Thyroid gland (tissue), 4 donors: ENCODE measurements at regions not wholly inside any gene's neighbourhood (a gene's known extent, or its start where the extent isn't known, plus 50 kb on each side); places are given as distances from the start of the nearest gene placed in this dataset.

Source experiments
- DNase-seq, 2 donors: peaks; one replicate each; pipeline ENCODE4 v3.0.0-alpha.2; 2019
- H3K27ac ChIP-seq, 3 donors: fragments of 200-600 bp; sonication (generic); 1 replicate in 2 of 3; 2 replicates in 1 of 3; pipeline ENCODE4 v1.5.1; 2016 to 2019; ENCODE audit warnings: mild to moderate bottlenecking in 1 of 3, moderate library complexity in 1 of 3
- H3K27me3 ChIP-seq: fragments of 200-600 bp; sonication (generic); one replicate; pipeline ENCODE4 v1.5.1; 2019
- H3K36me3 ChIP-seq, 2 donors: fragments of 200-600 bp; sonication (generic); one replicate each; pipeline ENCODE4 v1.5.1; 2016 to 2019
- H3K4me1 ChIP-seq, 2 donors: fragments of 200-600 bp; sonication (generic); one replicate each; pipeline ENCODE4 v1.5.1; 2017 to 2019
- H3K4me3 ChIP-seq, 3 donors: fragments of 200-600 bp; sonication (generic); replicated peaks in 1 of 3; 1 replicate in 2 of 3; 2 replicates in 1 of 3; pipeline ENCODE4 v1.5.1; 2016; ENCODE audit warnings: mild to moderate bottlenecking in 1 of 3
- H3K9me3 ChIP-seq: fragments of 200-600 bp; sonication (generic); one replicate; pipeline ENCODE4 v1.5.1; 2017
- CTCF ChIP-seq, 6 experiments: fragments of 200-600 bp in 3 of 6; fragments of 450-650 bp in 3 of 6; sonication (generic) in 3 of 6; IDR thresholded peaks; one replicate each; pipeline ENCODE4 v1.5.1; 2016 to 2019; ENCODE audit warnings: antibody characterized with exemption in 6 of 6, mild to moderate bottlenecking in 2 of 6, inconsistent platforms in 1 of 6, moderate library complexity in 1 of 6
- POLR2A ChIP-seq, 2 donors: fragments of 450-650 bp; IDR thresholded peaks; one replicate each; pipeline ENCODE4 v1.6.1; 2017; ENCODE audit warnings: antibody characterized with exemption in 2 of 2, mild to moderate bottlenecking in 2 of 2, moderate library complexity in 1 of 2
- WGBS, 2 donors: methylation state at CpG; one replicate each; pipeline ENCODE4 v1.1.5; 2017; 5-methylcytosine and 5-hydroxymethylcytosine counted together
- intact Hi-C: fragments of 100-400 bp; cut with DNase I; formaldehyde crosslinking; loops from one replicate; pipeline ENCODE4 v1.15.1; 2023

DNA sequence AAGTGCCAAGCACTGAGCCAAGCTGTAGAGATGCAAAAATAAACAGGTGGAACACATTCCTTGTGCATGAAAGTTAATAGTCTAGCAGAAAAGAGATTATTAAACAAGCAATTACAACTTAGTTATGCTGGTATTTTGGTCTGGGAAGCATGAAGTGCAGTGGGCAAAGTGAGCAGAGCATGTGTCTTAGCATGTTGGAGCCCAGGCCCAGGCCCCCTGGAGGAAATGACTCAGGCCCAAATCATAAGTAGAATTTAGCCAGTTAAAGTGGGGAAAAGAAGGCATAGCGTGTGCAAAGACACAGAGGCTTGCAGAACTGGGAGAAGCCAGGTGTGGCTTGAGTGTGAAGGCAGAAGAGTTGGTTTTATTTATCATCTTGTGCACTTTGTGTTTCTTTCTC lies 163.8 kb upstream of the ATP11B start:
- H3K27me3 ChIP-seq: no peaks in the 10 kb centered on the region
- H3K36me3 ChIP-seq: no peaks in the 10 kb centered on the region
- intact Hi-C loops: no loop called here
- H3K4me3 ChIP-seq: no peak overlapping the region
- no peaks in the 10 kb centered on the region for H3K4me1 ChIP-seq
- no peak overlapping the region for H3K27ac ChIP-seq
- no peak for DNase-seq
- 36 to 98% methylated on average over 1 of the region's 1 CpG for WGBS, 2 donors
- H3K9me3 ChIP-seq: no peaks in the 10 kb centered on the region
- TF ChIP-seq POLR2A (IDR thresholded peaks at IDR 0.05): no peak
- TF ChIP-seq CTCF (IDR thresholded peaks at IDR 0.05): no peak

DNA sequence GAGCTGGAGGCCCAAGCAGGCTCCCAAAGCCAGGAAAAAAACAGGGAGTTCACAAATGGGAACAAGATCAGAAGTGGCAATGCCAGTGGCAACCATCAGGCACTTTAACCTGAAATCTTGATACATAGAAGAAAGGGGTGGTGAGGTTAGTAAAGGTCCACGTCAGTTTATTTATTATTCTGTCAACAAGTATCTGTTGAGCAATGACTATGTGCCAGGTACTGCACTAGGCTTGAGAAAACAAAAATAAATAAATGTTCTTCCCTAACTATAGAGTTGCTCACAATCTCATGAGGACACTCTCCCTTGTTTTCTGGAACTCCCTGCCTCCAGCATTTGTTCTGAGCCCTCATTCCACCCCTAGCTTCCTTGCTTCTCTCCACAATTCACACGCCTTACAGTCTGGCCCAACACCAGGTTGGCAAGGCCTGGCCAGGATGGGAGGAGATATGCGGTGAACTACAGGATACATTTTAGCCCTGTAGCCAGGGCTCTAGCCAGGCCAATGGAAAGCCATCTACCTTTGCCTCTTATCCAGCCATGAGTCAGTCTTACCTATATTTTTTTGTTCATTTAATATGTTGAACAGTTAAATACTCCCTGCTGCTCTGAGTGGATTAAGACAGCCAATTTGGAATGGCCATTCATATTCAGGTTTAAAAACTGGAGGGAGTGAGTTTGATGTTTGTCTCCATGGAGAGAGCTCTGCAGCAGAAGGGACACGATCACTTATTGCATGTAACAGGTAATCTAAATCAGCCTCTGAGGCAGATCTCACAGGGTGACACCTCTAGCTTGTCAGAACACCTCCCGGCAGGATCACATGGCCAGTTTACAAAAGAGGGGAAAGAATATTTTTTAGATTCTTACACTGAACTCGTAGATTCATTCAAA lies 161.9 kb upstream of the ATP11B start:
- no peak overlapping the region for H3K4me3 ChIP-seq
- H3K4me1 ChIP-seq: no peaks in the 10 kb centered on the region
- H3K27me3 ChIP-seq: no peaks in the 10 kb centered on the region
- TF ChIP-seq CTCF (IDR thresholded peaks at IDR 0.05) (no peak), POLR2A (IDR thresholded peaks at IDR 0.05) (no peak)
- no peak overlapping the region for H3K27ac ChIP-seq
- intact Hi-C loops: no loop called here
- 76 to 86% methylated on average over 6 of the region's 6 CpGs for WGBS, 2 donors
- H3K9me3 ChIP-seq: no peaks in the 10 kb centered on the region
- no peak for DNase-seq
- H3K36me3 ChIP-seq: no peaks in the 10 kb centered on the region

DNA sequence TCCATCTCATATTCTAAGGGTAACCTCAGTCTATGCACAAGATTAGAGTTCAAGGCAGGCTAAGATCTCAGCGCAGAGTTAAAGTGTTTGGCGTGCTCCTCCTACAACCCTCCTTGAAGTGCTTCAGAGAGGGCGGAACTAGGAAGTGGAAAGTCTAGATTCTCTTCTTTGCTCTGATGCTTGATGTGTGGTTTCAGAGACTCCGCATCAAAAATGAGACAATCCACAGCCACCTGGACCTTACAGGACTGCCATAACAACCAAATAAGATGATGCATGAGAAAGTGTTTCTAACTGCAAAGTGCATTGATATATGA lies 161.3 kb upstream of the ATP11B start:
- H3K27ac ChIP-seq: no peak overlapping the region
- WGBS, 2 donors: 46 to 65% methylated on average over 4 of the region's 4 CpGs
- no peaks in the 10 kb centered on the region for H3K27me3 ChIP-seq
- H3K4me3 ChIP-seq: no peak overlapping the region
- TF ChIP-seq CTCF (IDR thresholded peaks at IDR 0.05) (no peak), POLR2A (IDR thresholded peaks at IDR 0.05) (no peak)
- intact Hi-C loops: no loop called here
- no peaks in the 10 kb centered on the region for H3K36me3 ChIP-seq
- no peak for DNase-seq
- H3K4me1 ChIP-seq: no peaks in the 10 kb centered on the region
- H3K9me3 ChIP-seq: no peaks in the 10 kb centered on the region

- Histone ChIP-seq H3K4me3 (no peak overlapping the region), H3K4me1 (no peaks in the 10 kb centered on the region), H3K27me3 (no peaks in the 10 kb centered on the region), H3K9me3 (no peaks in the 10 kb centered on the region), H3K27ac (no peak overlapping the region), H3K36me3 (no peaks in the 10 kb centered on the region)
- TF ChIP-seq CTCF (IDR thresholded peaks at IDR 0.05) (no peak), POLR2A (IDR thresholded peaks at IDR 0.05) (no peak)
- WGBS, 2 donors: 77 to 80% methylated on average over 7 of the region's 7 CpGs
- DNase-seq: no peak
- intact Hi-C loops: no loop called here
Measured at GRCh38 chr3:182633186-182633585, 160.1 kb upstream of the ATP11B start.

DNA sequence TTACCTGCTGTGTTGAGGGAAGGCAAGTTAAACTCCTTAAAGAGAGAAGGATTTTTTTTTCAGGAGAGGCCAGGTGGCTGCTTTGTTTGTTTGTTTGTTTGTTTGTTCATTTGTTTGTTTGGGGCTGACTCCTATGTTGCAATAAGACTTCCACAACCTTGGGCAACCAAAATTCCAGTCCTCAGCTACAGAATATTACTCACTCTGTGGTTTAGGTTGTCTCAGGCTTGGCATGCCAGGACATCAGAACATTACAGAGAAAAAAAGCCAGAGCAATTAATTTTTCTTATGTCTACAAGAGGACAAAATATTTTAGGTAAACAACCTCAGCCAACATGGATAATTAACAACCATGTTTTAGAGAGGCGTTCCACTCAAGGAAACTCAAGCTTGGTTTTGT lies 156.7 kb upstream of the ATP11B start:
- Histone ChIP-seq H3K36me3 (no peaks in the 10 kb centered on the region), H3K27ac (no peak overlapping the region), H3K4me3 (no peak overlapping the region), H3K9me3 (no peaks in the 10 kb centered on the region), H3K4me1 (no peaks in the 10 kb centered on the region), H3K27me3 (no peaks in the 10 kb centered on the region)
- TF ChIP-seq CTCF (IDR thresholded peaks at IDR 0.05): no peak
- no peak for TF ChIP-seq POLR2A (IDR thresholded peaks at IDR 0.05)
- WGBS, 2 donors: 94% methylated on average over 1 of the region's 1 CpG
- DNase-seq: no peak
- intact Hi-C loops: no loop called here
